ENCODE measurements at regions not wholly inside any gene's neighbourhood (a gene's known extent, or its start where the extent isn't known, plus 50 kb on each side); places are given as distances from the start of the nearest gene placed in this dataset.
"Not testable (repeated sequence)": the region's sequence is repeated elsewhere in the genome, so short reads cannot be mapped to it uniquely, and the experiment has no call there.

GRCh38 chr14:85911044-85911443, 381.1 kb downstream of the FLRT2 start:
- no peak for DNase-seq

GRCh38 chr14:85909581-85909980, 379.6 kb downstream of the FLRT2 start:
- DNase-seq: no peak

- DNase-seq: no peak
These were observed 377.6 kb downstream of the FLRT2 start for GRCh38 chr14:85907536-85907935.

- DNase-seq: no peak
These were observed 367.9 kb downstream of the FLRT2 start for GRCh38 chr14:85897808-85898207.

DNA sequence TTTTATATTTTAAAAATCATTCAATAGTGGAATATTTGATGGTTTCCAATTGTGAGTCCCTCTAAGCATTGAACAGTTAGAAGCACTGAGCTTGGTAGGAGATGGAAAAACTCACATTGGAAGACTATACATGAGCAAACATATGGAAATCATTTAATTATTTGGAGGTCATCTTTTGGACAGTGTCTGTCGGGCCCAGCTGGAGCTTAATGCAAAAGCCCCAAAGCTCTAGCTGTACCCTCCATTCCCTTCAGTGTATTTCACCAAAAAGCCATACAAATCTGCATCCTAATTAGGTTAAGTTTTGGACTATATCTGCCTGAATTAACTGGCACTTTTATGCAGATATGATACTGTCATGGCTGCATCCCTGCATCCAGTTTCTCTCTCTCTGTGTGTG, 365.7 kb downstream of the FLRT2 start:
- DNase-seq: no peak

DNA sequence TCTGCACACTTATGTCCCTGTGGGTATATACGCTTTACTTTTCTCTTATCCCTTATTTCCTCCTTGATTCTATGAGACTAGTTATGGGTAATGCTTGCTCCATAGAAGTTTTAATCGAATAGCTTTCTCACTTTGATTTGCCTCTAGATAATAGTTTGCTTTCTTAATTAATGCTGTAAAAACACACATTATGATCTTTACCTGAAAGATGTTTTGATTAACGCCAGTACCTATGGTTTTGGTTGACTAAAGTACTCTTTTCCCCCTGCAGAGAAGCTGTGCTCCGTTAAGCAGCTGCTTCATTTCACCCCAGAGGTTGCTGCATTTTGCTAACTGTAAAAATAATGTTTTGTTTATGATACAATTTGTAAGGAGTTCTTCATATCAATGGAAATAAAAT, 362.3 kb downstream of the FLRT2 start:
- no peak for DNase-seq

DNA sequence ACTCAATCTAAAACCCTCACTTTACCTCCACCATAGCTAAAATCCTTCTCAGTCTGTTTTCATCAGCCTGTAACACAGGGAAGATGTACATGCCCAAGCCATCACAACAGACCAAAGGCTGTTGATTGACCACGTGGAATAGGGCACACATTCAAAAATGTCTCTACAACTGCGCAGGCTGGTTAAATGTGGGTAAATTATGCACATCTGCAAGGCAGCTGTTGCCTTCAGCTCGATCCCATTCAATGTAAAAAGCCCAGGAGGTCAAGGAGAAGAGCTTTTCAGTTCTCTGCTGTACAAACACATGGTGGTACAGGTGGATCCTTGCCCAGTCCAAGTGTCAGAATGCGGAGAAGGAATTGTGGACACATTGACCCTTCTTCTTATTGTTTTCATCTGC, 354.0 kb downstream of the FLRT2 start:
- no peak for DNase-seq

GRCh38 chr14:85883101-85883500, 353.2 kb downstream of the FLRT2 start:
- no peak for DNase-seq

DNA sequence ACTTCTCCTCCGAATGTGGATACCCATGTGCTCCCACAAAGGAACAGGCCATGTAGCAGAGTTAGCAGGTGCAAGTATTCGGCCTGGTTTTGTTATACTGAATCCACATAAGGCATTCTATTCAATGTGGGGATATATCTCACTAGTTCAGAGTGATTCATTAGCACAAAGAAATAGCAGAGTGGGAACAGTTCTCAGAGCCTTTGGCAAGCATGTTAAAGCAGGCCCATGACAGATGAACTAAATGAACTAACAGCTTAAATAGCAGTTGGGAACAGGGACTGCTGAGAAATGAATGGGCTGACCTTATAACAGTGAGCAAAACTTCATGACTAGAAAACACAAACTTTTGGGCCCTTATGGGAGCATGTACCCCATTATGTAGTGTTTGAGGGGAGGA, 352.0 kb downstream of the FLRT2 start:
- no peak for DNase-seq

- DNase-seq: no peak
These were observed 348.9 kb downstream of the FLRT2 start for GRCh38 chr14:85878874-85879273.

DNA sequence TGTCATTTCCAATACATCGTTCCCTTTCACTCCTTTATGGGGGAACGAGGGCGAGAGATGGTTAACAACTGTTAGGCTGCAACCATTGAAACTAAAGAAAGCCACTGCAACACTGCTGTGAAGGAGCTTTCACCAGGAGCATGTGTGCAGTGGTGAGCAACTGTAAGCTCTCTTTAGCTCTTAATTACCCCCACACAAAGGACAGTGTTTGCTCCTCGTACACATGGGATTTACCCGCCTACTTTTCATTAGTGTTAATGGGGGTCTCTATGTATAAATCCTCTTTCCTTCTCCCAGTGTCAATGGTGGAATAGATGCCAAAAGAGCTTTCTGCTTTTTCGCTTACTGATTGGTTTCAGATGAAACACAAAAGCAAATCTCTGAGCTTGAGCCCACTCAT, 343.1 kb downstream of the FLRT2 start:
- no peak for DNase-seq

GRCh38 chr14:85867450-85867849, 337.5 kb downstream of the FLRT2 start:
- peak; percentile 18 for DNase-seq

GRCh38 chr14:85865701-85866100, 335.8 kb downstream of the FLRT2 start:
- no peak for DNase-seq

- no peak for DNase-seq
These were observed 328.7 kb downstream of the FLRT2 start for GRCh38 chr14:85858634-85859033.

DNA sequence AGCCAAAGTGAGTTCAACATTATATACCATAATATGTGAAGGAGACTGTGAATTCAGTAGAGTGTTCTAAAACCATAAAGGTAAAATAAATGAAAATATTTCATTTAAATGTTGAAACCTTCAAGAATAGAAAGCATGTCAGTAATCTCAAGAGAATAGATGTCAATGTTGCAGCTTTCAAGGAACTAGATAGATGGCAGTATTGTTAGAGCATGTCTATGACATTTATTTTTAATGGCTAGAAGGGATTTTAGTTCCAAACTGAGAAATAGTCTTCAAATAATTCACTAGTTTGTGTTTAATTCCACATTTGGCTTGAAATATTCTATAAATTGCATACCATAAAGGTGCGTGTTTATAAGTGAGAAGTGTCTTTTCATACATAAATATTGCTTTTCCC, 326.5 kb downstream of the FLRT2 start:
- DNase-seq: peak; percentile 14

- no peak for DNase-seq
These were observed 324.1 kb downstream of the FLRT2 start for GRCh38 chr14:85853996-85854526.

DNA sequence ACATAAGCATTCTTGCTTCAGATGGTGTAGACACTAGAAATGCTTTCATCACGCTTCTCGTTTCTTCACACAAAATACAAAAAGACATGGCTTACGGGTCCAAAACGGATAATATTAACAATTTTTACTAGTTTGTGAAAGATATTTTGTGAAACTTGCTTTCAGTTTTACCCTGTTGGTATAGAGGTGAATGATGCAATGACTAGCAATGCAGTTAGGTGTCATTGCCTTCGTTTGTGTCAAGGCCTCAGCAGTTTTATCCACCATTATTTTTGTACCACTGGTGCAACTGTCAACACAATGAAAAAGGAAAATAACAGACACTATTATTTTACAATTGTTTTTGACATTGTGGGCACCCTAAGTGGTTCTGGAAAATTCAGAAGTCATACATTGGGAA, 323.0 kb downstream of the FLRT2 start:
- no peak for DNase-seq

DNA sequence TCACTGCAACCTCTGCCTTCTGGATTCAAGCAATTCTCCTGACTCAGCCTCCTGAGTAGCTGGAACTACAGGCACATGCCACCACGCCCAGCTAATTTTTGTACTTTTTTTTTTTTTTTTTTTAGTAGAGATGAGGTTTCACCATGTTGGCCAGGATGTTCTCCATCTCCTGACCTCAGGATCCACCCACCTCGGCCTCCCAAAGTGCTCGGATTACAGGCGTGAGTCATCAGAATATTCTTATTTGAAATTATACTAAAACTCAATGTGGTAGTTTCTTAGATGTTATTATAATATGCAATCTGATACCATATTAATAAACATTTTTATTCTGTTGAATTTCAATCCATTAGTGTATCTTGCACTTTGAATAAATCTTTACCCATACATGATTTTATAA, 322.2 kb downstream of the FLRT2 start:
- DNase-seq: not testable (repeated sequence)

DNA sequence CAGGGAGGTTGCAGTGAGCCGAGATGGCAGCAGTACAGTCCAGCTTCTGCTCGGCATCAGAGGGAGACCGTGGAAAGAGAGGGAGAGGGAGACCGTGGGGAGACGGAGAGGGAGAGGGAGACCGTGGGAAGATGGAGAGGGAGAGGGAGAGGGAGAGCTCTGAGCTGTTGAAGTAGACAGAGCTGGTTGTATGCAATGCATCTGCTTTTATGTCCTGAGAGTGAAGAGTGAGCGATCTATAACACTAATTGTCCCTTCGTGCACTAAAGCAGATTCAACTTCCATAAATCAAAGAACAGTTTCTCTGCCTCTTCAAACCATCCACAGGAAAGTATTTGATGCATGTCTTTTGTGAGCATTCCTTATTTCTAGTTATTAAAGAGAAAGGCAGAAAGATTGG, 300.6 kb downstream of the FLRT2 start:
- not testable (repeated sequence) for DNase-seq

DNA sequence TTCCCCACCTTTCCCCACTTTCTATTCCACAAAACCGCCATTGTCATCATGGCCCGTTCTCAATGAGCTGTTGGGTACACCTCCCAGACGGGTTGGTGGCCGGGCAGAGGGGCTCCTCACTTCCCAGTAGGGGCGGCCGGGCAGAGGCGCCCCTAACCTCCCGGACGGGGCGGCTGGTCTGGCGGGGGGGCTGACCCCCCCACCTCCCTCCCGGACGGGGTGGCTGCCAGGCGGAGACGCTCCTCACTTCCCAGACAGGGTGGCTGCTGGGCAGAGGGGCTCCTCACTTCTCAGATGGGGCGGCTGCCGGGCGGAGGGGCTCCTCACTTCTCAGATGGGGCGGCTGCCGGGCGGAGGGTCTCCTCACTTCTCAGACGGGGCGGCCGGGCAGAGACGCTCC, 299.7 kb downstream of the FLRT2 start:
- not testable (repeated sequence) for DNase-seq

DNA sequence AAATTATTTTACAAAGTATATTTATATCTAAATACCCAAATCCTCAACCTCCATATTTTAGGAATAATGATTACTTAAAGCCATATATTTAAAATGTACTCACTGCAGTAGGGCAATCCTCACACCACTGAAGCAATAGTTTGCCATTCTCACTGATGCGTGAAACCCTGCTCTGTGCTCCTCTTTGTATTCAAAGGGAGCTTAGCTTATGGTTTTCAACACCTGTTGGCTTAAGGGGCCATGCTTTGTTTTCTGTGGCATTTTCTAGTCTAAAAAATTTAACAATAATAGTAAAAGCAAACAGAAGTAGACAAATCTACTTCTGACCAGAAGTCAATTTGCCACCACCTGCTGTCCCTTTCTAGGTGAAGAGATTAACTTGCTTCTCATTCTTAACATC, 294.6 kb downstream of the FLRT2 start:
- no peak for DNase-seq

DNA sequence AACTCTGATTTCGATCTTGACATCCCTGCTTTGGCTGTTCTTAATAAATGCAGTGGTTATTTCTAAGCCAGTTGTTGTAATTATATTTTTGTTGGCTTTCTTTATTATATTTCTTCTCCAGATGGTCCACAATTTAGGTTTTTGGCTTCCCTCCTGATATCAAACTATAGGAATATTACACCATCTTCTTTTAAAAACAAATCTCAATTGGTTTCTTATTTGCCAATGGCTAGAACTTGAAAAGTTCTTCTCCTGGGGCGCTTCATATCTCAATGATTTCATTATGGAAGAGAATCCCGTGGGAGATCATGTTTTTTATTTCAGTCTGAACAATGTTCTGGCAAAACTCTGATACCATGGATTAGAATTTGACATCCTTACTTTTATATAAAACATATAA, 292.3 kb downstream of the FLRT2 start:
- DNase-seq: no peak

- no peak for DNase-seq
These were observed 287.5 kb downstream of the FLRT2 start for GRCh38 chr14:85817430-85817829.

GRCh38 chr14:85813040-85813439, 283.1 kb downstream of the FLRT2 start:
- DNase-seq: peak; percentile 7

DNA sequence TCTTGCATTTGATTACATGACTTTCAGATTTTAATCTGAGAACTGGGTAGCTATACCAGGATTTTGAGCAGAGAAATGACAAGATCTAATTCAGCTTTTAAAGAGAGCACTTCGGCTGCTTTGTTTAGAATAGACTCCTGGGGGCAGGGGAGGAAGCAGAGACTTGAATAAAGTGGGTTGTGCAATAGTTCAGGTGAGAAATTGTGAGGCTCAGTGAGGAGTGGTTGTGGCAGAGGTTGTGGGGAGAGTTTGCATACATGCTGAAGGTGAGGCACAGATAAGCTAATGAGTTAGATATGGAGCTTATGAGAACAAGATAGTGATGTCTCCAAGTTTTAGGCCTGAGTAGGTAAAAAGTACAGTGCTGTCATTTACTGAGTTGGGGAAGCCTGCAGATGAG, 281.4 kb downstream of the FLRT2 start:
- no peak for DNase-seq

DNA sequence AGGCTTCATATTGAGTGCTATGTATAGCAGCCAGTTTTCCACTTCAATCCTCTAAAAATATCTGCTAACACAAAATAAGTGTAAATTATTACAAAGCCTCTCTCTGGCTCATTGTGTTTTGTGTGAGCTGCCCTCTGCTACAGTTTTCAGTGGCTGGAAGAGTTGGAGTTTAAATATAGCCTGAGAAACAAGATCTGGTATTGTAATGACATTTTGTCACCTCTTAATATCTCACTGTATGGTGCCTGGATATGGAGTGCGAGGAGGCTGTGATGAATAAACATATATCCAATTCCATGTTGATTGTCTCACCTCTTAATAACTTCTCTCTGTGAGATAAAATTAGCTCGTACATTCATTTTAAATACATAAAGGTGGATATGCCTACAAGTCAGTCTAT, 269.7 kb downstream of the FLRT2 start:
- DNase-seq: no peak
